Testis (tissue), 2 donors: ENCODE measurements at regions not wholly inside any gene's neighbourhood (a gene's known extent, or its start where the extent isn't known, plus 50 kb on each side); places are given as distances from the start of the nearest gene placed in this dataset.

Experiments used
- DNase-seq: peaks from one replicate; pipeline ENCODE4 v3.0.0-alpha.2; 2019
- H3K27ac ChIP-seq, 2 donors: fragments of 200-600 bp; sonication (generic); one replicate each; pipeline ENCODE4 v1.5.1; 2019
- H3K27me3 ChIP-seq: fragments of 200-600 bp; sonication (generic); one replicate; pipeline ENCODE4 v1.5.1; 2019
- H3K36me3 ChIP-seq: fragments of 200-600 bp; sonication (generic); one replicate; pipeline ENCODE4 v1.5.1; 2017; ENCODE audit warnings: low read depth; ENCODE audit errors: missing control alignments
- H3K4me1 ChIP-seq: fragments of 200-600 bp; sonication (generic); one replicate; pipeline ENCODE4 v1.5.1; 2019
- H3K4me3 ChIP-seq, 2 donors: fragments of 200-600 bp; sonication (generic); one replicate each; pipeline ENCODE4 v1.5.1; 2017 to 2019
- H3K9me3 ChIP-seq: fragments of 200-600 bp; sonication (generic); one replicate; pipeline ENCODE4 v1.5.1; 2017
- POLR2A ChIP-seq: fragments of 450-650 bp; IDR thresholded peaks from one replicate; pipeline ENCODE4 v1.6.1; 2017; ENCODE audit warnings: antibody characterized with exemption, mild to moderate bottlenecking, moderate library complexity
- WGBS, 2 donors: methylation state at CpG; one replicate each; pipeline ENCODE4 v1.1.5; 2018; 5-methylcytosine and 5-hydroxymethylcytosine counted together
- intact Hi-C: fragments of 100-400 bp; cut with DNase I; formaldehyde crosslinking; loops from one replicate; pipeline ENCODE4 v1.15.1; 2023; ENCODE audit warnings: low total_unique reads
- TF ChIP-seq, protein P1 (sequence below), 3 experiments: fragments of 450-650 bp in 2 of 3; fragments of 200-600 bp in 1 of 3; sonication (generic) in 1 of 3; IDR thresholded peaks; one replicate each; pipeline ENCODE4 v1.5.1; 2016 to 2019; ENCODE audit warnings: antibody characterized with exemption in 3 of 3, mild to moderate bottlenecking in 2 of 3, moderate library complexity in 1 of 3

DNA sequence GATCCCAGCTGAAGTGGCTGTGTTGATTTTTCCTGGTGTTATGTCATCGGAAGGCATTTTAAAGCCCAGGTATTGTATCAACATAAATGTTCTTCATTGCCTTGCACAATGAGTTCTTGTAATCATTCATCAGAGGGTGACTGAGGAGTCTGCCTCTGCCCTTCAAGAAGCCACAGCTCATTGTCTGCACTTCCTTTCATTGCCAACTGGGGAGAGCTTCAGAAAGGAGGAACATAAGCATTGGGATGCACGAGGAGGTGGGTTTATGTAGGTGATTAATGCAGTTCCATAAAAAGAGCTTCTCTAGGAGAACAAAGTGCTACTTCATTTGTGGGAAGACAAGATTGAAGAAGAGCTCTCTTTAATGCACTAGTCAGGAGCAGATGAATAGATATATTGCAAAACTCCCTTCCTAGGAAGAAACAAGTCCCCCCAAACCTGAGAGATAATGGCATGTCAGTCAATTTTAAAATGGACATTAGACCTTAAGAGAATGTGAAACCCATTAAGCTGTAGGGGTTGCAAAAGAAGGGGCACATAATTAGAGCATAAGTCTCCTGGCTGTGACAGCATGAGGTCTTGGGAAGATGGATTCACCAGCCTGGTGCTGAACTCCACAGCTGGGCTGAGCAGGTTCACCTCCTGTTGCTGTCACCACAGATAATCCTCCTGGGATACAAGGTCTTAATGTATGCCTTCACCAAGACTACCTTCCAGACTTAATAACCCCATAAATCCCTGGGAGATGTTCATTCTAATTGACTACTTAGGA lies 124.6 kb downstream of the BACH1 start:
- no peaks in the 10 kb centered on the region for H3K27me3 ChIP-seq
- no peak for TF ChIP-seq POLR2A
- TF ChIP-seq, protein P1, sequence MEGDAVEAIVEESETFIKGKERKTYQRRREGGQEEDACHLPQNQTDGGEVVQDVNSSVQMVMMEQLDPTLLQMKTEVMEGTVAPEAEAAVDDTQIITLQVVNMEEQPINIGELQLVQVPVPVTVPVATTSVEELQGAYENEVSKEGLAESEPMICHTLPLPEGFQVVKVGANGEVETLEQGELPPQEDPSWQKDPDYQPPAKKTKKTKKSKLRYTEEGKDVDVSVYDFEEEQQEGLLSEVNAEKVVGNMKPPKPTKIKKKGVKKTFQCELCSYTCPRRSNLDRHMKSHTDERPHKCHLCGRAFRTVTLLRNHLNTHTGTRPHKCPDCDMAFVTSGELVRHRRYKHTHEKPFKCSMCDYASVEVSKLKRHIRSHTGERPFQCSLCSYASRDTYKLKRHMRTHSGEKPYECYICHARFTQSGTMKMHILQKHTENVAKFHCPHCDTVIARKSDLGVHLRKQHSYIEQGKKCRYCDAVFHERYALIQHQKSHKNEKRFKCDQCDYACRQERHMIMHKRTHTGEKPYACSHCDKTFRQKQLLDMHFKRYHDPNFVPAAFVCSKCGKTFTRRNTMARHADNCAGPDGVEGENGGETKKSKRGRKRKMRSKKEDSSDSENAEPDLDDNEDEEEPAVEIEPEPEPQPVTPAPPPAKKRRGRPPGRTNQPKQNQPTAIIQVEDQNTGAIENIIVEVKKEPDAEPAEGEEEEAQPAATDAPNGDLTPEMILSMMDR (IDR thresholded peaks at IDR 0.05): no peak
- no peaks in the 10 kb centered on the region for H3K4me1 ChIP-seq
- H3K4me3 ChIP-seq: no peak overlapping the region
- no peak overlapping the region for H3K27ac ChIP-seq
- H3K9me3 ChIP-seq: no peaks in the 10 kb centered on the region
- no peak for DNase-seq
- 55 to 74% methylated on average over 2 of the region's 2 CpGs for WGBS, 2 donors
- no peaks in the 10 kb centered on the region for H3K36me3 ChIP-seq
- intact Hi-C loops: no loop called here

DNA sequence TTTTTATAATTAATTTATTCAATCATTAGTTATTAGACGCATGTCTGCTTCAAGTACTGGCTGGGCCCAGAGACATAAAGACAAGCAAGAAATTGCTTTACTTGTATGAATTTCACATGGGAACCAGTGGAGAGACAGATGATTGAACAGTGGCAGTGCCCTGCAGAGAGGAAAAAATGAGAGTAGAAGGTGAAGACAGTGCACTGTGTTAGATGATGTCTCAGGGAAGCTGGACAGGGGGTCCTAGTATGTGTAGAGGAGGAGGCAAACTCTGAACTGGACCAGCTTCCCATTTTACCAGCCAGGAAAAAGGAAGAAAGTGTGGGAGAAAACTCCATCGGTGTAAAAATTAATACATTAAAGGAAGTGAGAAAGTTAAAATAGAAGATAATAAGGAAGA lies 126.0 kb downstream of the BACH1 start:
- no peaks in the 10 kb centered on the region for H3K9me3 ChIP-seq
- H3K4me1 ChIP-seq: no peaks in the 10 kb centered on the region
- no peak for DNase-seq
- intact Hi-C loops: no loop called here
- no peaks in the 10 kb centered on the region for H3K36me3 ChIP-seq
- WGBS, 2 donors: 80 to 88% methylated on average over 2 of the region's 2 CpGs
- H3K27me3 ChIP-seq: no peaks in the 10 kb centered on the region
- TF ChIP-seq, protein P1 (IDR thresholded peaks at IDR 0.05): no peak
- TF ChIP-seq POLR2A: no peak
- H3K27ac ChIP-seq: no peak overlapping the region
- no peak overlapping the region for H3K4me3 ChIP-seq

DNA sequence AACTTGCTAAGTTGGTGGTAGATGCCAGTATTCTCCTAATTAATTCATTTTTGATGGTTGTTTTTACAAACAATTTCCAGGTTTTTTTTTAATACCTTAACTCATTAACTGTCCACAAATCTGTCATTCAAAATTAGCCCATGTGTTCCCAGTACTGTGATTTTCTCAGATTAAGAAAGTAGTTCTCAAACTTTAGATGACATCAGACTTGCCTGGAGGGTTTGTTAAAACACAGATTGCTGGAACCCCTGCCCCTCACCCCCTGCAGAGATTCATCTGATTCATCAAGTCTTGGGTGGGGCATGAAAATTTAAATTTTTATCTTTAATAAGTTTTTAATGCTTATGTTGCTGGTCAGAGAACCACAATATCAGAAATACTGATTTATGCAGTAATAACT lies 130.5 kb downstream of the BACH1 start:
- Histone ChIP-seq H3K27me3 (no peaks in the 10 kb centered on the region), H3K4me1 (no peaks in the 10 kb centered on the region), H3K36me3 (no peaks in the 10 kb centered on the region), H3K4me3 (no peak overlapping the region), H3K9me3 (no peaks in the 10 kb centered on the region), H3K27ac (no peak overlapping the region)
- intact Hi-C loops: no loop called here
- no peak for DNase-seq
- TF ChIP-seq, protein P1 (IDR thresholded peaks at IDR 0.05): no peak
- no peak for TF ChIP-seq POLR2A

DNA sequence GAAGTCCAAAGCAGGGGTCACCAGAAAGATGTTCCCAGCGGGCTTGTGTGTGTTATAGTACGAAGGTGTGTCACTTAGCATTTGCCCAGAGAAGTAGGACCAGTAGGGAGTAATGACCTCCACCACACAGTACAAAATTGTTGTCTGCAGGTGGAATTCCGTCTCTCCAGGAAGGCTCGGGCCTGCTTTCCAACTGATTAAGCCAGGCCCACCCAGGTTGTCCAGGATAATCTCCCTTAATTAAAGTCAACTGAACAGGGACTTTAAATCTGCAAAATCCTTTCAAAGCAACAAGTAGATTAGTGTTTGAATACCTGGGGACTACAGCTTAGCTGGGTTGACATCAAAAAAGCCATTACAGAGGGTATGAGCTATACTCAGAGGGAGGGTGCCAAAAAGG lies 131.3 kb downstream of the BACH1 start:
- Histone ChIP-seq H3K27me3 (no peaks in the 10 kb centered on the region), H3K27ac (no peak overlapping the region), H3K4me1 (no peaks in the 10 kb centered on the region), H3K4me3 (no peak overlapping the region), H3K36me3 (no peaks in the 10 kb centered on the region), H3K9me3 (no peaks in the 10 kb centered on the region)
- DNase-seq: no peak
- intact Hi-C loops: no loop called here
- WGBS, 2 donors: 94 to 95% methylated on average over 4 of the region's 4 CpGs
- no peak for TF ChIP-seq POLR2A
- TF ChIP-seq, protein P1 (IDR thresholded peaks at IDR 0.05): no peak

DNA sequence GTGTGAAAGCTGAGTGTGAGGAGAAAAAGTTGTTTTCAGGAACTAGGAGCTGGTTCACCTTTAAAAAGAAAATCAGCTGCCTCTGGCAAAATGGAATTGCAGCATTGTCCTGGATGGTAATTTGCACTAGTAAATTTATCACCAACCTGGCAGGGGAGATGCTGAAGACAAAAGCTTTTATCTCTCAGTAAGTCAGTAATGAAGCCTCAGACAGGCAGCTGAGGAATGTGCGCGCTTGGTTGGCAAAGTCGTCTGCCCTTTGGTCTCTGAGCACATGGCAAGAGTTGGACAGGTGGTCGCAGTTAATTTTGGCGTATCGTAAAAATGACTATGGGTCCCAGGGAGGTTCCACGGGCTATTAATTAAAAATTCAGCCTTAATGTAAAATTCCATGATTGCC lies 131.9 kb downstream of the BACH1 start:
- TF ChIP-seq POLR2A: no peak
- TF ChIP-seq, protein P1 (IDR thresholded peaks at IDR 0.05): no peak
- H3K27me3 ChIP-seq: no peaks in the 10 kb centered on the region
- no peak overlapping the region for H3K27ac ChIP-seq
- intact Hi-C loops: no loop called here
- no peaks in the 10 kb centered on the region for H3K4me1 ChIP-seq
- no peaks in the 10 kb centered on the region for H3K36me3 ChIP-seq
- WGBS, 2 donors: 74 to 93% methylated on average over 7 of the region's 7 CpGs
- H3K9me3 ChIP-seq: no peaks in the 10 kb centered on the region
- H3K4me3 ChIP-seq: no peak overlapping the region
- no peak for DNase-seq
